ENCODE measurements at regions not wholly inside any gene's neighbourhood (a gene's known extent, or its start where the extent isn't known, plus 50 kb on each side); places are given as distances from the start of the nearest gene placed in this dataset.
A peak's percentile ranks its signal among the peaks of the same experiment; 100 is the strongest.
"Not testable (repeated sequence)": the region's sequence is repeated elsewhere in the genome, so short reads cannot be mapped to it uniquely, and the experiment has no call there.

DNA sequence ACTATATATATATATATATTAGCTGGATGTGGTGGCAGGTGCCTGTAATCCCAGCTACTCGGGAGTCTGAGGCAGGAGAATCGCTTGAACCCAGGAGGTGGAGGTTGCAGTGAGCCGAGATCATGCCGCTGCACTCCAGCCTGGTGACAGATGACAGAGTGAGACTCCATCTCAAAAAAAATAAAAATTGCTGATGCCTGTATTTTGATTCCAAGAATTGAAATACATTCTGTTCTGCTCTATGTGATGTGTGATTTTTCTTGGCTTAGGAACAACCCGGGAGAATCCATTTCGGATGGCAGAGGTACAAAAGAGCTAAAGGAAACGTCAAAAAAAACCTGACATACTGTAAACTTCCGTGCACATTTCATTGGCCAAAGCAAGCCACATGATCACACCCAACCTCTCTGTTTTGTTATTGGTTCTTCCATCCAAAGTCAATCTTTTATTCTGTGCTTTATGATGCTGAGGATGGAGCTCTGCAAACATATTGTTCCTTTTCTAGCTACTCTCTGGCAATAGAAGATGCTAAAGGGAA lies 478.1 kb upstream of the MAP2 start:
- no peak for DNase-seq

DNA sequence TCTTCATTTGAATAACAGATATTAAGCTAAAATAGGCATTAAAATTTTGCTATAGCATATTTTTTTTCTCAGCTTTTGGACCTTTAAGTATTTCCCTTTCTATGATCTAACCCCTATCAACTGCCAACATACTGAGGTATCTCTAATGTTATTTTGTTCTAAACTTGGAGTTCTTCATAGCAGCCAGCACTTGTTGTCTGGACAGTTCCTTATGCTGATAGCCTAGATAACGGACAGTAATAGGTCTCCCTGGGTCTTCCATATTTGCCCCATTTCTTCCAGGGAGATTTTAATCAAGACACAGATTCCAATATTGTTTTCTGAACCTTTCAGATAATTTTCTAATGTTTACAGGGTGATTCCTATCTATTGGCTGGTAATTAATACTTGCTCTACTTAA lies 475.8 kb upstream of the MAP2 start:
- DNase-seq, result no peak

DNA sequence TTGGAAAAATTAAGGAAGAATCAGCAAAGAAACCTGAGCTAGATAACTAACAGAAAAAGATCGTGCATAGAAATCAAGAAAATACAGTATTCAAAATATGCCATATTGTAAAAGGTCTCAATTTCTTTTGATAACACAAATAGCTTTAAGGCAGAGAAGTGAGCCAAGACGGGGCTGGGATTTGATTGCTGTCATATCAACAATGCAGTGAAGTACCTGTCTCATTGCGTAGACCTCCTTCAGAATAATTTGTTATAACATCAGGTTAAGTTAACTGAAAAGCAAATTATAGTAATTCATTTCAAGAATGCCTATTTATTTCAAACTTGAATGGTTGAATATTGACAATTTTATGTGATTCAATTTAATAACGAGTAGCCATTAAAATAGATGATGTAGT lies 453.8 kb upstream of the MAP2 start:
- DNase-seq, result no peak

DNA sequence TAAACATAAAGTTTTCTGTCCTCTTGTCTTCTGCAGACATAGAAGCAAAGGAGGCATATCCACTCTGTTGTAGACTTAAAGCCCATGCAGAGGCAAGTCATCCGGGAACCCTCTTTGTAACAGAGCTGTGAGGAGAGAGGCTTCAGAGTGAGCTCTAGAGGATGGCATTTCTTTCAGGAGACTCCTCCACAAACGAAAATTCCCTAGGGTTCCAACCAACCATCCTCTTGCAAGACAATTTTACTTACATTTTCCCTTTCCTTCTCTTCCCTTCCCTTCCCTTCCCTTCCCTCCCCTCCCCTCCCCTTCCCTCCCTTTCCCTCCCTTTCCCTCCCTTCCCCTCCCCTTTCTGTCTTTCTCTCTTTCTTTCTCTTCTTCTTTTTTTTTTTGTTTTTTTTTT lies 446.3 kb upstream of the MAP2 start:
- no peak for DNase-seq

DNA sequence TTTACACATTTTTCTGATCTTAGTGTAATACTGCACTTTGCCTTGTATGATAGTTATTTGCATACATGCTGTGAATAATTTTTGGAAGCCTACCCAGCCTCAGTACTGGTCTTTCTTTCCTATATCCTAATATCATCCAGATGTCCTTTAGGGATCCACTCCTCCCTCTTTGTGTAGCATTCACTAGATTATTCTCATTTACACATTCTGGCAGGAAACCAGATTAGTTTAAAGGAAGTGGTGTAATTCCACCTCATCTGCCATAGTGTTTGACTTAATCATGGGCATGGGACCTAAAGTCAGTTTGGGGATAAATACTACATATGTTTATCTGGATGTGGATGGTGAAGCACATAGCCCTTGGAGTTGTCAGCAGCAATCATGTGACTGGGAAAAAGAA lies 444.9 kb upstream of the MAP2 start:
- DNase-seq, result no peak

DNA sequence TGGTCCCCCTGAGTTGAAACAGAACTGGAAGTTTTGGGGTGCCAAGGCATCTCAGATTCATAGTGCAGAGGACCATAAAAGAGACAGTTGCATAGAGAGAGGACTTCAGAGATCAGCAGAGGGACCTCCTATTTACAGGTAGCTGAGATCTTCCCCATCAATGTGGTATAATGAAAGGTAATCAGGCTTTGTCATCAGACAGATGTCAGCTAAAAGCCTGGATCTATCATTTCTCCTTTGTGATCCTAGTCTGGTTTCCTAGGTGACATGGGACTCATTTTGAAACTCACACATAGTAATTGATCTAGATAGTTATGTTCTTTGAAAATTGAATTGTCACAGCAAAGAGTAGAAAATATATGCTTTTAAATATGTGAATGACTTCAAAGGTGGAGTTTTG lies 443.5 kb upstream of the MAP2 start:
- no peak for DNase-seq

DNA sequence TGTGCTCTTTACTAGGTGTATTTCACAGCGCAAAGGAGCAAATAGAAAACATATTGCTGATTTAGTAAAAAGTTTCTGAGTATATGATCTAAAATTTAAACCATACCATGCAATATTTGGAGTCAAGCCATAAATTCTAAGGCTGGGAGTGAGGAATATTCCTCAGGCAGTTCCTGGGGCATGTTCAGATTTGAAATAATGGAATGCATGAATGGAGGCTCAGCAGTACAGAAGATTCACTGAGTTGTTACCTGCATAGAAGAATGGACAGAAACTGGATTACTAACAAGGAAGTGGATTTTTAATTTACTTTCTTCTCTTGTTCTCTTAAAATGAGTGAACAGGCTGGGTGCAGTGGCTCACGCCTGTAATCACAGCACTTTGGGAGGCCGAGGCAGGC lies 441.0 kb upstream of the MAP2 start:
- peak; percentile 29 for DNase-seq

DNA sequence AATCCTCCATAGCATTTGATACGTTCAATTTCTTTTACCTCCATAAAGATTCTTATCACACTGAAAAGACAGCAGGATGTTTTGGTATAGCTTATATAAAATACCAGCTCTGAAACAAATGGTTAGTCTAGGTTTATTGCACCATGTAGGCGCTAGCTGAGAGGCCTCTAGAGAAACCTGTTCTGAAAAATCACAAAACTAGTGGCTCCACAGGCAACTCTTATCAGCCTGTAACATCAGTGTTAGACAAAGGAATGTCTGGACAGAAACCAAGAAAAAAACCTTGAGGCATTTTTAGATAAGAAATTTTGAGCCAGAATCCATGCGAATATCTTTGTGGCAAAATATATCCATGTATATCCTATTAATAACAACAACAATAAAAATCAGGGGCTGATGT lies 440.4 kb upstream of the MAP2 start:
- DNase-seq, result peak; percentile 2

DNA sequence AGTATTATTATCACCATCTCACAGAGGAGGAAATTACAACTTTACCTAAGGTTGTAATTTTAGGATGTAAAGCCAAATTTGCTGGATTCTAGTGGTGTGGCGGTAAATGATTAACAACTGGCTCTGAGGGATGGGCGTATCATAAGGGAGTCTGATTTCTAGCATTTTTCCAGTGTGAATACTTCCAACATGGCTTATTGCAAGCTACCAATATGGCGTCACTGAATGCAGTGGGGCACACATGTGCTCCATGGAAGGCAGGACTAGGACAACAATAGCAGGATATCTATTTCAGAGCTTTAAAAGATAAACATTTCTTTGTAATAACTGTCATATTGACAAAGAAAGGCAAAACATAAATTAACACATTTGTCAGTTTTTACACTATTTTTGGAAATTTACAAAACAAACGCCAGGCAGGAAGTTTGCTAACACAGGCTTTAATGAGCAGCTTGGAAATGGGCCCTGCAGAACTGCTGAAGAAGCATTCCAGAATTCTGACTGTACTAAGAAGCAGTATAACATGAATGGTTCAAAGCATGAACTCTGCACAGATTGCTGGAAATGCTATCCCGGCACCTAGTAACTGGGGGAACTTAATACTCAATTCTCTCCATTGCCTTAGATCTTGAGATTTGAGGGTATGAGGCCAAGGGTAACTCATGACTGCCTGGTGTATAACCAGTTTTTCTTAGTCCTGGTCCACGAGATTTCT lies 439.3 kb upstream of the MAP2 start:
- DNase-seq, result peak; percentile 55

DNA sequence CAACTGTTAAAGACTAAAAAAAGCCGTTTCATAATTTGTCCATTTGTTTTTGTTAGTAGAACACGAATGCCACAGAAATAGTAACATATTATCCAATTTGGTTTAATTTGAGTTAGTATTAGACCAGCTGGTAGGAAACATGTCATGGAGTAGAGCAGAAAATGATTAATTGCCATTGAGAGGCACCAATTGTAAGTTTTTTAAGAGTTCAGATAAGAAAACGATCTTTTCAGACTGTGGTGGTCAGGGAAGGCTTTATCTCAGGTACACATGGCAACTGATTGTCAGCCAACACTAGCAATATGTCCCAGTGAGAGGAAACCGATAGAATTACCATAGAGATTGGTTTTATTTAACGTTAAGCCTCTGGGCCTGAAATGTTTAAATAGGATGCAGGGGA lies 438.2 kb upstream of the MAP2 start:
- DNase-seq, result no peak

DNA sequence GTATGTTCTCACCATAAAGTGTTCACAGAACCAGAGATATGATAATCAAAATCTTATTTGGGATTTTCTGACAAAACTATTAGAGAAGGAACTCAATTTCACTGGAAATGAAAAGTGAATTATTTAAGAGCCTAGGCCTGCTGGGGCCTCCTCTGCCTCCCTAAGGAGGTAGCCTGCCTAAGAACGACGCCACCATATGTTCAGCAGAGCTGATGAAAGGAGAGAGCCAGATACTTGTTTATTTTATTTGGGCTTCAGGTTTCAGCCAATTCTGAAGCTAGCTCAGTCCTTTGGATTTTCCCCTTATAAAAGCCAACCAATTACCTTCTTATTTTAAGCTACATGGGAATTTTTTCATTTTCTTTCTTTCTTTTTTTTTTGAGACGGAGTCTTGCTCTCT lies 433.1 kb upstream of the MAP2 start:
- DNase-seq, result no peak

DNA sequence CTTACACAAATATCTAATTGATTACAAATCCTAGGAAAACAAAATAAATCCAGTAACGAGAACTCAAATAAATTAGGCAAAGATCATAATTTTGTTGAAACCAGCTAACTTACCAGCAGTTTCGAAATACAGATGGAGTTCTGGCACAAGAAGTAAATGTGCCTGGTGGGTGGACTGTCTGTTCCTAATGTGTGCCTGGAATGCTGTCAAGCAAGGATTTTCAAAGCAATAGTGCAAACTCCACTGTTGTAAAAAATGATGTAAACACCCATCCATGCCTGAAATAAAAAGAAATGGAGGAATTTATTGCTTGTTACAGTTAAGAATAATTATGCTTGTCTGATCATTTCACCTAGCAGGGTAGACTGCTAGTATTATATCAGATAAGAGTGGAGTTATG lies 423.9 kb upstream of the MAP2 start:
- DNase-seq, result no peak

DNA sequence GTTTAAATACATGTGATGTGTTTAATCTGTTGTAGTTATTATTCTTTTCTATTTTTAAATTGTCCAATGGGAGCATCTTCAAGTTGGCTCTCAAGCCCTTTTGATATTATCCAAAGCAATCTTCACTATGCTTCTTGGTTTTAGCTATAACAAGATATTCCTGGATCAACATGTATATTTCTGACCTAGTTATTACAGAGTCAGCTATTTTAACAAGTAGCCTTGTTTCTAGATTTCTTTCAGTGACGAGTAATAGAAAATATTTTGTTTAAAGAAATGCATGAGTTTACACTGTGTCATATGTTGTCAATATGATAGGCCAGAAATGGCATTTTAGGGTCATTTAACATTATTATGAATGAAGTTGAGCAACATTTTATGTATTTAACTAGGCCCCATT lies 421.8 kb upstream of the MAP2 start:
- no peak for DNase-seq

DNA sequence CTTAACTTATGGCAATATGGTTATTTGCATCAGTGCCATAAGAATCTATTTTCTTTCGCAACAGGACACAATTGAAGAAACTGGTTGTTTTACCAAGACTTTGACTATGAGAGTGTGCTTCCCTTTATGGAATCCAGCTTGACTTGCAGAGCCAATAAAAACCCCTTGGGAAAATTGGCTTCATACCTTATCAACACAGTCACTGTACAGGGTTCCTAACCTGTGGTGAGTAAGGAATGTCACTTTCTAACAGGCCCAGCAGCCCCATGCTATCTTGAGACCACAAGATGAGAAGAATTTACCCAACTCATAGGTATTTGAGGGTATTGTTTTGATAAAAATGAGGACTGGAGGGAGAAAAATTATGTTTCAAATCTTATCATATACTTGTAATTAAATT lies 418.5 kb upstream of the MAP2 start:
- DNase-seq, result no peak

DNA sequence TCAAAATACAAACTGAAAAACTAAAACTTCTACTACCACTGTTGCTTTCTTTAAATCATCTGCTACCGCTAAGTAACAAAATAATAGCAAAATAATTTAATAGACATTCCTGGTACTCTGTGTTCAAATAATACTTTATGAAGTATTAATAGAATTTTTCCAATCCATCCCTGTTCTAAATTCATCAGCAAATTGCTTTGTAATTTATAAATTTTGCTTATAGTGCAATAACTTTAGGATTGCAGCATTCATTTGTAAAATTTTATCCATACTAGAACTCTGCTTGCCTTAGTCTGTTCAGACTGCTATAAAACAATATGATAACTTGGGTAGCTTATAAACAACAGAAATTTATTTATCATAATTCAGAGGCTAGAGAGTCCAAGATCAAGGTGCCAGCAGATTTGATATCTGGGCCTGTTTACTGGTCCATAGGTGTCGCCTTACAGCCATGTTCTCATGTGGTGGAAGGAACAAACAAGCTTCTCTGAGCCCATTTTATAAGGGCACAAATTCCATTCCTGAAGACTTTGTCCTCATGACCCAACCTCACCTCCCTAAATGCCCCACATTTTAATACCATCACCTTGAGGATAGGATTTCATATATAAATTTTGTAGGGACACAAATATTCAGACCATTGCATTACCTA lies 415.1 kb upstream of the MAP2 start:
- no peak for DNase-seq

DNA sequence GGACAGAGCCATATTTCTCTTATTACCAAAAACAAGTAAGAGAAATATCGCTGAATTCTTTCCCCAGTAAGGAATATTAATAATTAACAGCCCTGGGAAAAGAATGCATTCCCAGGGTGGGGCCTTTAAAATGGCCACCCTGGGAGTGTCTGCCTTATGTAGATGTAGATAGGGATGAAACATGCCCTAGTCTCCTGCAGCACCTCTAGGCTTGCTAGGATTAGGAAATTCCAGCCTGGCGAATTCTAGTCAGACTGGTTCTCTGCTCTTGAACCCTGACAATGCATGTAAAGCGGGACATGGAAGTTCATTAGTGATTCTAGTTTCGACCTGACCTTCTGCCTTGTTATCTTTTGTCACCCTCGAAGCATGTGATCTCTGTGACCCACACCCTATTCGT lies 405.2 kb upstream of the MAP2 start:
- DNase-seq, result not testable (repeated sequence)

DNA sequence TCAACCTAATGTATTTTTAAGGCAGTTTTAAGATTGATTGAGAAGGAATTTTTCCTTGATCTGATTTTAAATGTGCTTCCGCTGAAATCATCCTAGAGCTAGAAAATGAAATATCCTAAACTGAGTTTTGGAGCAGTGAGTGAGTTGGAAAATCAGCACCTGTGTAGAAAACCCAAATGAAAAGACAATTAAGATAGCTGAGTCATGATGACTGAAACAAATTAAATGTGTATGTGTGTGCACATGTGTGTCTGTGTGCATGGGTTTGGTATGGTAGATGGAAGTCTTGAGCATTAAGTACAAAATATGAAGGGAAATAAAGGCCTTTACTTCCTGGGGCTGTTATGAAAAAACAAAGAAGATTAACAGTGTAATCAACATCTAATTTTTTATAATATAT lies 394.6 kb upstream of the MAP2 start:
- no peak for DNase-seq

DNA sequence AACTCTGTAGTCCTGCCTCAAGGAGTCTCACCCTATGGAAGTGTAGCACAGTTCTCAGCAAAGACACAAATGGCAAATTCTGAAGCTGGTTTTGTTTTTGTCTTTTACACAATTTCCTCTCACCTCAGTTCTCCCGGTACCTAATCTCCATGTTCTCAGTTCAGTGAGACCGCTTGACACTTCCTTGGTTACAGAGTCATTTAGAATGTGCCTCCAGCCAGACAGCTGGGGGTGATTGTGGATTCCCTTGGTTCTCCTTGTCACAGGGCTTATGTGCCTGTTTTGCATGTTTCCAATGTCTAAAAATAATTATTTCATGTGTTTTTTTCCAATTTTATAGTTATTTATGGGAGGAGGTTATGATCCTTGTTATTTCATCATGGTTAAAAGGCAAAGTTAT lies 379.5 kb upstream of the MAP2 start:
- DNase-seq, result no peak

DNA sequence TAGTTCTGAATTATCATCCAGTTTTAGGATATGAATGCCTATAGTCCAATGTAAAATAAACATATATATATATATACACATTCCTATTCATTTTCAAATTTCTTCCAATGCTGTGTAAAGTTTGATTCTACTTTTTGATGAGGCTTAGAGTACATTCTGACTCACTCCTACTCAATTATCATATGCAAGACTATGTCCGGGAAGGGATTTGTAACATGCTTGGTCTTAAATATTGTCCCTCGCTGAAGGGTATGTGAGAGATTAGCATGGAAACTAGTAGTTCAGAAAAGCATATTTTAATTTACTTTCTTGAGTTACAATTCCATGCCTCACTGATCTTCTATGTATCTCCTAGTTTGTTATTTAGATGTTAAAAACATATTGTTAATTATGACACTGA lies 377.7 kb upstream of the MAP2 start:
- DNase-seq, result no peak

DNA sequence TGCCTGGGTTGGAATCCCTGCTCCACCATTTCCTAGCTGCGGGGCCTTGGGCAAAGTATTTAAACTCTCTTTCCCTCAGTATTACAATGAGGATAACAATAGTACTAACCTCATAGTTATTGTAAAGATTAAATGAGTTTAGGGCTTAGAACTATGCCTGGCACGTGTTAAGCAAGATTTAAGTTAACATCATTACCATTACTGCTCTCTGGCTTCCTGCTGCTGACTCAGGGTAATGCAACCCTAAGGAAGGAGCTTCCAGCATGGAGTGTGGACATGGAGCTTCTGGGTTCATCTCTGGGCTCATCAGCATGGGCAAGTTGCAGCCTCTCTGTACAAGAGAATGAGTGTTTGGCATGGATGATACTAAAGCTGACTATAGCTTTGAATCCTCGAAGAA lies 374.2 kb upstream of the MAP2 start:
- no peak for DNase-seq

DNA sequence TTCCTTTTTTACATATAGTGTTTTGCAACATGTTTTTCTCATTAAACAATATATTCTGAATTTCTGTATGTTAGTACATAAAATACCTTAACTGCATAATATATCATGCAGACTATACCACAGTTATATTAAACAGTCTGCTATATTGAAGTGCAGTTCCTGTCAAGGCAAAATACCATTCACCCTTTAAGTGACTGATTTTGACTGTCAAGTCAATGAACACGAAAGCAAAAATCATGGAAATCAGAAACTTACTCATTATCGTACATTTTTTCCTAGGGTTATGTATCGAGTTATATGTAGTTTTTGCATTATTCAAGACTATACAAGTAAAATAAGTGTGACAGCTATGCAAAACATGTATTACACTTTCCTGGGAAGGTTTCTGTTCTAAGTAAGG lies 361.6 kb upstream of the MAP2 start:
- no peak for DNase-seq

DNA sequence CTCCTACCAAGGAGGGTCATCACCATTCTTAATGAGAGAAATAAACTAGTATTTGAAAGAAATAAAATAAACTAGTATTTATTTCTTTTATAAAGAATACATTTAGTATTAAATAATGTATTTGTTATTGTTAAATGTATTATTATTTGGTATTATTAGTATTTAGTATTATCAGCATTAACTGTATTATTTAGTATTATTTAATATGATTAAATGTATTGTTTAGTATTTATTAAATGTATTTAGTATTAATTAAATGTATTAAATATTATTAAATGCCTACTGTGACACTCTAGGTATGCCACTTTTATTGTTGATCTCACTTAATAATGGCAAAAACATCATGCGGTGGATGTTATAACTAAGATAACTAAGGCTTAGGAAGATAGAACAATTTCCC lies 353.6 kb upstream of the MAP2 start:
- no peak for DNase-seq

DNA sequence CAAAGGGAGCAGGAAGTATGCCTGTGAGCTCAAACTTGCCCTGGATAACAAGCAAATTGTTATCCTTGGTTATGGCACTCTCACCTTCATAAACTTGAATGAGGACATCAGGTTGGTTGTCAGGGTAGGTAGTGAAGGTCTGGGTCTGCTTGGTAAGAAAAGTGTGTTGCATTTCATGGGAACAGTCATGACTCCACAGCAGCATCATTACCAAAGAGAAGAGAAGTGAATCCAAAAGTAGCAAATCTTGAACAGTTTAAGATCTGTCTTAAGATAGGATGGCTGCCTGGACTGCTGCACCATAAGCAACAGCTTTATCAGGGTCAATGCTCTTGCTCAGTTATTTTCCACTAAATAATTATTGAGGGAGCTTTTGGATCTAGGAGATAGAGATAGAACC lies 350.7 kb upstream of the MAP2 start:
- DNase-seq, result no peak

DNA sequence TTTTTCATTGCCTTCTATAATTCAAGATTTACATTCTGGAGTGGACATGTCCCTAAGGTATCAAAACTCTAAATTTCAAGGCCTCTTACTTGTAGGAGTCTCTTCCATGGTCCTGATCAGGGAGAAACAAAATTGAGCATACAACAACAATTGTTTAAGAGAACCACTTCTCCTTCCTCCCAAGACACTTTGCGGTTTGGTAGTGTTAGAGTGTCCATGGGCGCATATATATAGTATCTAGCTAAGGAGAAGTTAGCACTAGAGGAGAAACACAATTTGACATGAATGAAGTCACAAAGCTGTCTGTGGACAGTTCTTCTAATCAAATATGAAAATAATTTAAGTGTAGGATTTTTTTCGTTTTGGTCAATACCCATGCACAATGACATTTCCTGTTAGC lies 349.1 kb upstream of the MAP2 start:
- DNase-seq, result no peak

DNA sequence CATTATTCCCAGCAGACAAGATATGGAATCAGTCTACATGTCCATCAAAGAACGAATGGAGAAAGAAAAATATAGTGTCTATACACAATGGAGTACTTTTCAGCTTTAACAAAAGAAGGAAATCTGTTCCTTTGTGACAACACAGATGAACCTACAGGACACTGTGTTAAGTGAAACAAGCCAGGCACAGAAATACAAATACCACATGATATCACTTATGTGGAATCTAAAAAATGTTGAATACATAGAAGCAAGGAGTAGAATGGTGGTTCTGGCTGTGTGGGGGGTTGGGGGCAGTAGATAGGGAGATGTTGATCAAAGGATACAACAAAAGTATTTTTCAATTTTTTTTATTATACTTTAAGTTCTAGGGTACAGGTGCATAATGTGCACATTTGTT lies 347.7 kb upstream of the MAP2 start:
- no peak for DNase-seq

All from NCI-H226 (cell line).